ENCODE measurements at regions not wholly inside any gene's neighbourhood (a gene's known extent, or its start where the extent isn't known, plus 50 kb on each side); places are given as distances from the start of the nearest gene placed in this dataset.
"Not testable (repeated sequence)": the region's sequence is repeated elsewhere in the genome, so short reads cannot be mapped to it uniquely, and the experiment has no call there.

DNA sequence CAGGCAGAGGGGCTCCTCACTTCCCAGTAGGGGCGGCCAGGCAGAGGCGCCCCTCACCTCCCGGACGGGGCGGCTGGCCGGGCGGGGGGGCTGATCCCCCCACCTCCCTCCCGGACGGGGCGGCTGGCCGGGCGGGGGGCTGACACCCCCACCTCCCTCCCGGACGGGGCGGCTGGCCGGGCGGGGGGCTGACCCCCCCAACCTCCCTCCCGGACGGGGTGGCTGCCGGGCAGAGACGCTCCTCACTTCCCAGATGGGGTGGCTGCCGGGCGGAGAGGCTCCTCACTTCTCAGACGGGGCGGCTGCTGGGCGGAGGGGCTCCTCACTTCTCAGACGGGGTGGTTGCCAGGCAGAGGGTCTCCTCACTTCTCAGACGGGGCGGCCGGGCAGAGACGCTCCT is 80.0 kb upstream of the PNPT1 start:
- TF ChIP-seq ESRRA (IDR thresholded peaks at IDR 0.05; ENCODE audit: low read length); SRF (IDR thresholded peaks at IDR 0.05; ENCODE audit: low read depth in 2 of 2, low read length in 2 of 2); RAD21 (IDR thresholded peaks at IDR 0.05; ENCODE audit: insufficient read depth, low read depth, low read length); EZH2 (IDR thresholded peaks at IDR 0.05; ENCODE audit: borderline replicate concordance, control insufficient read depth, low read depth, low read length); SMC3 (IDR thresholded peaks at IDR 0.05; ENCODE audit: borderline replicate concordance, low read length); POLR2A (IDR thresholded peaks at IDR 0.05; ENCODE audit: low read depth, low read length); IKZF1 (conservative IDR thresholded peaks at IDR 0.05); RFX5 (IDR thresholded peaks at IDR 0.05; ENCODE audit: low read depth, low read length); POLR2AphosphoS5 (IDR thresholded peaks at IDR 0.05; ENCODE audit: low read length): not testable (repeated sequence)
- TF ChIP-seq, protein P1, sequence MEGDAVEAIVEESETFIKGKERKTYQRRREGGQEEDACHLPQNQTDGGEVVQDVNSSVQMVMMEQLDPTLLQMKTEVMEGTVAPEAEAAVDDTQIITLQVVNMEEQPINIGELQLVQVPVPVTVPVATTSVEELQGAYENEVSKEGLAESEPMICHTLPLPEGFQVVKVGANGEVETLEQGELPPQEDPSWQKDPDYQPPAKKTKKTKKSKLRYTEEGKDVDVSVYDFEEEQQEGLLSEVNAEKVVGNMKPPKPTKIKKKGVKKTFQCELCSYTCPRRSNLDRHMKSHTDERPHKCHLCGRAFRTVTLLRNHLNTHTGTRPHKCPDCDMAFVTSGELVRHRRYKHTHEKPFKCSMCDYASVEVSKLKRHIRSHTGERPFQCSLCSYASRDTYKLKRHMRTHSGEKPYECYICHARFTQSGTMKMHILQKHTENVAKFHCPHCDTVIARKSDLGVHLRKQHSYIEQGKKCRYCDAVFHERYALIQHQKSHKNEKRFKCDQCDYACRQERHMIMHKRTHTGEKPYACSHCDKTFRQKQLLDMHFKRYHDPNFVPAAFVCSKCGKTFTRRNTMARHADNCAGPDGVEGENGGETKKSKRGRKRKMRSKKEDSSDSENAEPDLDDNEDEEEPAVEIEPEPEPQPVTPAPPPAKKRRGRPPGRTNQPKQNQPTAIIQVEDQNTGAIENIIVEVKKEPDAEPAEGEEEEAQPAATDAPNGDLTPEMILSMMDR (IDR thresholded peaks at IDR 0.05 in 2 of 3, conservative IDR thresholded peaks at IDR 0.05 in 1 of 3; ENCODE audit: control insufficient read depth in 2 of 3, extremely low read depth in 1 of 3, insufficient read depth in 1 of 3, low read depth in 3 of 3, low read length in 3 of 3), result not testable (repeated sequence)
- TF ChIP-seq, protein P2, sequence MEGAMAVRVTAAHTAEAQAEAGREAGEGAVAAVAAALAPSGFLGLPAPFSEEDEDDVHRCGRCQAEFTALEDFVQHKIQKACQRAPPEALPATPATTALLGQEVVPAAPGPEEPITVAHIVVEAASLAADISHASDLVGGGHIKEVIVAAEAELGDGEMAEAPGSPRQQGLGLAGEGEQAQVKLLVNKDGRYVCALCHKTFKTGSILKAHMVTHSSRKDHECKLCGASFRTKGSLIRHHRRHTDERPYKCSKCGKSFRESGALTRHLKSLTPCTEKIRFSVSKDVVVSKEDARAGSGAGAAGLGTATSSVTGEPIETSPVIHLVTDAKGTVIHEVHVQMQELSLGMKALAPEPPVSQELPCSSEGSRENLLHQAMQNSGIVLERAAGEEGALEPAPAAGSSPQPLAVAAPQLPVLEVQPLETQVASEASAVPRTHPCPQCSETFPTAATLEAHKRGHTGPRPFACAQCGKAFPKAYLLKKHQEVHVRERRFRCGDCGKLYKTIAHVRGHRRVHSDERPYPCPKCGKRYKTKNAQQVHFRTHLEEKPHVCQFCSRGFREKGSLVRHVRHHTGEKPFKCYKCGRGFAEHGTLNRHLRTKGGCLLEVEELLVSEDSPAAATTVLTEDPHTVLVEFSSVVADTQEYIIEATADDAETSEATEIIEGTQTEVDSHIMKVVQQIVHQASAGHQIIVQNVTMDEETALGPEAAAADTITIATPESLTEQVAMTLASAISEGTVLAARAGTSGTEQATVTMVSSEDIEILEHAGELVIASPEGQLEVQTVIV (IDR thresholded peaks at IDR 0.05; ENCODE audit: borderline replicate concordance, partially characterized antibody), result not testable (repeated sequence)
- TF ChIP-seq, protein P3, sequence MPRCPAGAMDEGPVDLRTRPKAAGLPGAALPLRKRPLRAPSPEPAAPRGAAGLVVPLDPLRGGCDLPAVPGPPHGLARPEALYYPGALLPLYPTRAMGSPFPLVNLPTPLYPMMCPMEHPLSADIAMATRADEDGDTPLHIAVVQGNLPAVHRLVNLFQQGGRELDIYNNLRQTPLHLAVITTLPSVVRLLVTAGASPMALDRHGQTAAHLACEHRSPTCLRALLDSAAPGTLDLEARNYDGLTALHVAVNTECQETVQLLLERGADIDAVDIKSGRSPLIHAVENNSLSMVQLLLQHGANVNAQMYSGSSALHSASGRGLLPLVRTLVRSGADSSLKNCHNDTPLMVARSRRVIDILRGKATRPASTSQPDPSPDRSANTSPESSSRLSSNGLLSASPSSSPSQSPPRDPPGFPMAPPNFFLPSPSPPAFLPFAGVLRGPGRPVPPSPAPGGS (IDR thresholded peaks at IDR 0.05; ENCODE audit: borderline replicate concordance, insufficient read depth, low read depth, low read length, poor library complexity, severe bottlenecking), result not testable (repeated sequence)
